Adipocyte (in vitro differentiated cells): ENCODE measurements at regions not wholly inside any gene's neighbourhood (a gene's known extent, or its start where the extent isn't known, plus 50 kb on each side); places are given as distances from the start of the nearest gene placed in this dataset.
A peak's percentile ranks its signal among the peaks of the same experiment; 100 is the strongest.

Experiments
- DNase-seq: peaks from one replicate; pipeline ENCODE4 v3.0.0-alpha.2; 2015; ENCODE audit warnings: low read depth
- H3K27me3 ChIP-seq: replicated peaks from 2 replicates; pipeline ENCODE4 v1.7.0; 2013; ENCODE audit warnings: mild to moderate bottlenecking, low read length, moderate library complexity; ENCODE audit not compliant: control insufficient read depth, insufficient read depth
- H3K36me3 ChIP-seq: 2 replicates; pipeline ENCODE4 v1.7.0; 2013; ENCODE audit warnings: low read length, mild to moderate bottlenecking, moderate library complexity; ENCODE audit not compliant: control insufficient read depth, insufficient read depth, severe bottlenecking
- H3K4me1 ChIP-seq: 2 replicates; pipeline ENCODE4 v1.7.0; 2013; ENCODE audit warnings: mild to moderate bottlenecking, low read length, moderate library complexity; ENCODE audit not compliant: control insufficient read depth, insufficient read depth
- H3K4me3 ChIP-seq: 2 replicates; pipeline ENCODE4 v1.7.0; 2013; ENCODE audit warnings: mild to moderate bottlenecking, low read length, moderate library complexity
- H3K9ac ChIP-seq: 2 replicates; pipeline ENCODE4 v1.7.0; 2013; ENCODE audit warnings: mild to moderate bottlenecking, low read length, moderate library complexity
- H3K9me3 ChIP-seq: 2 replicates; pipeline ENCODE4 v1.7.0; 2013; ENCODE audit warnings: mild to moderate bottlenecking, low read length, moderate library complexity; ENCODE audit not compliant: control insufficient read depth

DNA sequence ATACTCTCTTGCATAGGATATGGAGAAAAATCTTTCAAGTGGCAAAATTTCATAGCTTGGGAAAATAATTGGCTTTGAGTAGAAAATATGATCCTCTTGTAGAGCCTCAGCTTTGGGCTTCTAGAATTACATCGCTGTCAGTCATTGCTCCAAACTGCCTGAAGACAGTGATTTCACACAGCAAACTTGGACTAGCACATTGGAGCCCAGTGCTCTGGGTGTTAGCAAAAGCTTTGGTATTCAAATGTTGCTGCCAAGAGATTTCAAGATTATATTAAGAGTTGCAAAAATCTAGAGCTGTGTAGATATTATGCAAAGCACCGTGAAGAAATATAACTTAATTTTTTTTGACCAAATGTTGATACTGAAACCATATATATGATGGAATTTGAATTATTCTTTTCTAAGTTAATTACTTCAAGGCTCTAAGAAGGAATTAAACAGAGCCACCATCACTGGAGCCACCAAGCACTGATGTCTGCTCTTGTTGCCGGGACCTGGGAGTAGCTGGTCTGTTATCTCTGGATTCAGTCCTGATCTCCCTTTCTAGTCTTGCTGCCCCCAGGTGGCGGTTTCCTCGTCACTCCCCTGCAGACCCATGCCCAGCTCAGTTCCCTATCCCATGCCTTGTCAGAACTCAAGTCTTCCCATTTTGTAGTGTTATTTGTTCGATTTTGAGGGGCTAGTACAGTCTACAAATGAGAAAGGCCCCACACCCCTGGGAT lies 260.7 kb upstream of the SFRP2 start:
- Histone ChIP-seq H3K36me3 (no peaks in the 10 kb centered on the region), H3K4me1 (peaks cover 27% of the 10 kb centered on the region), H3K27me3 (no peaks in the 10 kb centered on the region), H3K4me3 (peak overlapping the region; percentile 64), H3K9ac (peak overlapping the region; percentile 73), H3K9me3 (peaks cover 11% of the 10 kb centered on the region)
- peak; percentile 97 for DNase-seq

DNA sequence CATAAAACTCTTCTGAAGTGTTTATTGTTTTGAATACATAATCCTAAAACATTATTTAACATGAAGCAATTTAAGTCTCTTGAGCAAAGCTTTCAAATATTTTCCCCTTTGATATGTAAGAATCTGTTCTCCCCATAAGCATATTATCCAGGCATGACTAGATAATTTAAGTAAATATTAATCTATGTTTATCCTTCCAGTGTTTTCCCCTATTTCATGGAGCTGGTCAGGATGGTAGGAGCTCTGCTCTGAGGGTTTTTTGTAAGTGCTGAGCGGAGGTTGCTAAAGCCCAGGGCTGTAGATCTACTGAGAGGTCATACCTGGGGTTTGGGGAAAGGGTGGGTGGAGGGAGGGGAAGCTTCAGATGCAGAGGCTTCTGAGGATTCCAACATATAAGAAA lies 258.9 kb upstream of the SFRP2 start:
- Histone ChIP-seq H3K4me3 (no peak overlapping the region), H3K36me3 (no peaks in the 10 kb centered on the region), H3K9me3 (no peaks in the 10 kb centered on the region), H3K27me3 (no peaks in the 10 kb centered on the region), H3K9ac (no peak overlapping the region), H3K4me1 (peaks cover 37% of the 10 kb centered on the region)
- no peak for DNase-seq

DNA sequence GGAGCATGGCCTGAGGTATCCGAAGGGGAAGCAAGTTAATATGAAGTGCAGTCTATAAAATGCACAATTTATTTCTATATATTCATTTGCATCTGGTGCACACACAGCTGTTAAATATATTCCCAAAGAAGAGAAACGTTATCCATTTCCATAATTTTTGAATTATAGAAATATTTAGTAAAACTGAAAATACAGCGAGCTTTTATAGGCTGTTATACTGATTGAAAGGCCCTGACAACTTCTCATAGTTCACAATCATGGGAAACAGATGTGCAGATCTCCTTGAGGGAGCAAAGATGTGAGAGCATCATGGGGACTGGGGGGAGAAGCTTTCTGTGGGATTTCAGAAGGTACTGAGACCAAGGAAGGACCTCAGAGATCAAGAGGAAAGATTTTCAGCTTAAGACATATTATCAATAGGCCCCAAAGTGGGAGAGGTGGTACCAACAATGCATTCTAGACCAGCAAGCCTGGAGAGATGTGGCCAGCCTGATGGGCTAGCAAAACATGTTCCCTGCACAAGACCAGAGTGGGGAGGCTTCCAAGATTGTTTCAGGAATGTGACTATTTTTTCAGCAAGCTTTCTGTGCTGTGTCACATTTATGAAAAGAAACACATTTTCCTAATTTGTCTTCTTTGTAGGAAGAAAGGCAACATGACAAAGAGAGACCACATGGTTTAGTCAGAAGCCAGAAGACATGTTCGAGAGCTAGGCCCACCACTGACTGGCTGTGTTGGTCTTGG lies 256.0 kb upstream of the SFRP2 start:
- Histone ChIP-seq H3K27me3 (no peaks in the 10 kb centered on the region), H3K36me3 (no peaks in the 10 kb centered on the region), H3K4me3 (no peak overlapping the region), H3K9me3 (no peaks in the 10 kb centered on the region), H3K9ac (peak overlapping the region; percentile 20), H3K4me1 (peaks cover 31% of the 10 kb centered on the region)
- peak; percentile 56 for DNase-seq

DNA sequence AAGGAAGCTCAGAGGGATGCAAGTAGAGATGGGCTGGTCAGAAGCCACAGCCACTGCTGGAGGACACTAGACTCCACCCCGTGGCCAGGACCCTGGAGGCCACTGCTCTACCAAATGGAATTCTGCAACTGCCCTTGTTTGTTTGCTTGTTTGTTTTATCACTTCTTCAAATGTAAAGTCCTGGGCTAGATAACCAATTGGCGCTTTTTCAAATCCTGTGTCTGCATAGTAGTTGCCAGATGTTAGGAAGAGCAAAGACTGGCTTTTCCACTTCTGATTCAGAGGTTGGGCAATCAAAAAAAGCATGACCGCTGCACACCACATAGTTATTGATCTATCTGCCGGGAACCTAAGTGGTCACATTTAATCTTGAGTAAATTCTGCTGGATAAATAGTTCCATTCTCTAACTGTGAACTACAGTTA lies 255.2 kb upstream of the SFRP2 start:
- Histone ChIP-seq H3K36me3 (no peaks in the 10 kb centered on the region), H3K4me3 (no peak overlapping the region), H3K27me3 (no peaks in the 10 kb centered on the region), H3K9me3 (no peaks in the 10 kb centered on the region), H3K4me1 (peaks cover 25% of the 10 kb centered on the region), H3K9ac (no peak overlapping the region)
- peak; percentile 31 for DNase-seq

DNA sequence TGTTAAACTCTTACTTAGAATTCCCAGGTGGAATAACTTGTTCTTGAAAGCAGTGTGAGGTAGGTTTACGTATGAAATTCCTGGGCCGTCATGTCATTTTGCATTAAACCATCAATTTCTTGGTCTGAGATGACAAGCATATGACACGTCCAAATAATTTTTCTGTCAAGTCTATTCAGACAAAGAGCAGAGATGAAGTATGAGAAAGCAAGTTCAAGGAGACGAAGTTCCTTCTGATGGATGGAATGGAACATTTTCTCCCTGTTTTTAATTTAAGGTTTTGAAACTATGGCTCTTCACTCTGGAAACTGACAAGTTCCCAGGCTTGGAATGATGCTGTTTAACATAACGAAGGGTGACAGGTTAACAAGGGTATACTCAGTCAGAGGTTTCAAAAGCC lies 252.8 kb upstream of the SFRP2 start:
- H3K27me3 ChIP-seq, result no peaks in the 10 kb centered on the region
- no peak overlapping the region for H3K4me3 ChIP-seq
- H3K9ac ChIP-seq, result no peak overlapping the region
- peaks cover 21% of the 10 kb centered on the region for H3K4me1 ChIP-seq
- no peak for DNase-seq
- no peaks in the 10 kb centered on the region for H3K9me3 ChIP-seq
- no peaks in the 10 kb centered on the region for H3K36me3 ChIP-seq

DNA sequence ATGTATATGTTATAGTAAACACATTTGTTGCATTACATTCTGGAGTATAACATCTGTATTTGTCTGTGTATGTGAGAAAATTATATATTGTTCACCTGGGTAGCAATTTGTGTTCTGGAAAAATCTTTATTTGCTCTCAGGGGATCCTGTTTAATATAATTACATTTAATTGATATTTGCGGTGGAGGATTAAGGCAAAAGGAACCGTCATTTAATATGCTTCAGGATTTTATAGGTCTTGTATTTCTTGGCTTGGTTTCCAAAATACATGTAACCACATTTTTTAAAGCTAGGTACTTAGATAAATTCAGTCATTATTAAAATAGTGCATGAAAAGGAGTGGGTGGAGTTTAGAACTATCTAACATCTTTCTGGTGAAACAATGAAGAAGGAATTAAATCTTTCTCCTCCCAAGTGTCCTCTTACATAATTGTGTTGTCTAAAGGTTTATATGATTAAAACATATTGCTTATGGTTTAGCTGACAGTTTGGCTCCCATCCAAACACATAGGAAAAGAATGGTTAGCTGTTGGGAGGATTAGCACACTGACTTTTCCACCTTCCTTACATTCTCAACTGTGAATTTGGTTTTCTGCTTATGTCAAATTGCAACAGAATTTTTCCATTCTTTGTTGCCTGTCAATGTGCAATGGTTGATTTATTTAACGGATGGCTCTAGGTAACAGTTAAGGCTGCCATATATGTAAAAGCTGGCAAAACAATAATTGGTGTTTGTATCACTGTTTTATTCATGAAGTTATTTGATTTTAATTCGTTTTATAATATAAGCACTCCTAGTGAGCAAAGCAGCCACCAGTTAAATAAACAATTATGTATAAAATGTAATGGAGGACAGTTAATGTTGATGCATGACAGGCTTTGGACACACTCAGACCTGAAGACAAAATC lies 250.8 kb upstream of the SFRP2 start:
- Histone ChIP-seq H3K4me3 (no peak overlapping the region), H3K4me1 (peaks cover 11% of the 10 kb centered on the region), H3K27me3 (no peaks in the 10 kb centered on the region), H3K9me3 (no peaks in the 10 kb centered on the region), H3K9ac (no peak overlapping the region), H3K36me3 (no peaks in the 10 kb centered on the region)
- no peak for DNase-seq

DNA sequence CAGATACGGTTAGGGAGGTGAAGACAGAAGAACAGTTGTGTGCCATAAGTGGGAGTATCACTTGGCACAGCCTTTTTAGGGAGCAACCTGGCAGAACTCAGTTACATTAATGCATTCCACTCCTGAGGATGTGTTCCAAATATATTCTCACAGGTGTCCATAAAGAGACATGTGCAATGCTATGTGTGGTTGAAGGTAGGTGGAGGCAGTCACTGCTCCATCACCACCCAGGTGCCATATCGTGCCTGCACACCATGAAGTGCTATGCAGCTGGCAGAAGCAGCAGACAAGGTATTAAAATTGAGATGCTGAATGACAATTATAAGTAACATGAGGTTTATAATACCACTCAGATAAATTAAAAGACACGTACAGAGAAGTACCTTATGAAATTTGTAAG lies 248.0 kb upstream of the SFRP2 start:
- Histone ChIP-seq H3K9ac (no peak overlapping the region), H3K4me1 (no peaks in the 10 kb centered on the region), H3K4me3 (no peak overlapping the region), H3K9me3 (no peaks in the 10 kb centered on the region), H3K36me3 (no peaks in the 10 kb centered on the region), H3K27me3 (no peaks in the 10 kb centered on the region)
- no peak for DNase-seq

DNA sequence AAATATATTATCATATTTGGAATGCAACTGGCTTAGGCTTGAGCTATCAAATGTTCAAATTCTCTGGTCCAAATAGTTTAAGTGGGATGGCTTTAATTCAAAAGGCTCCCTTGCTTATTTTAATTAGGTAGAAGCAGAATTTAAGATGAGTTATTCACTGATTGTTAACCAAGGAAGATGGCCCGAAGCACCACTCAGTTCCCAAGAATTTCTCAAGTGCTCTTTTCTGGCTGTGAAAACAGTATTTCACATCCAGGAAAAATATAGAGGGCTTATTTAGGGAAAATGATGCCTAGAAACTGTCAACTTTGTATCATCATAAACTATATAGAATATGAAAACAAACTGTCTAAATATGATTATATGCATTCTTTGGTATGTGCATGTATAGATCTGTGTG lies 246.5 kb upstream of the SFRP2 start:
- no peaks in the 10 kb centered on the region for H3K9me3 ChIP-seq

DNA sequence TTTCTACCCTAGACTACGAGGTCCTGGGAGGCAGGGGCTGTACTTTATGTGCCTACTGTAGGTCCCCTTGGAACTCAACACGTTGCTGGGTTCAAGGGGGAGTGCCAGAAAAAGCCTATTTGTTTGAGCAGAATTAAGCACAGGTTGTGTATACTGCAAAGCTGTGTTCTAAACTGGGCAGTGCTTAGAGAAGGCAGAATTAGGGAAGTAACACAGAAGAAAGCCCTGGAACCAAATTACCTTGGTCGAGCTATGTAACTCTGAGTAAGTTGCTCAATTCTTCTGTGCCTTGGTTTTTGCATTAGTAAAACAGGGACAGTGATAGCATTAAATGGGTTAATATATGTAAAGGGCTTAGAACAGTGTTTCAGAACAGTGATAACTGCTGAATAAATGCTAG lies 245.0 kb upstream of the SFRP2 start:
- Histone ChIP-seq H3K27me3 (no peaks in the 10 kb centered on the region), H3K4me1 (peaks cover 3% of the 10 kb centered on the region), H3K9ac (no peak overlapping the region), H3K9me3 (no peaks in the 10 kb centered on the region), H3K4me3 (no peak overlapping the region), H3K36me3 (no peaks in the 10 kb centered on the region)
- DNase-seq, result no peak

More for the DNA sequence above, 246.5 kb upstream of the SFRP2 start:
- Histone ChIP-seq H3K4me3 (no peak overlapping the region), H3K27me3 (no peaks in the 10 kb centered on the region), H3K36me3 (no peaks in the 10 kb centered on the region), H3K9ac (no peak overlapping the region), H3K4me1 (peaks cover 3% of the 10 kb centered on the region)
- DNase-seq, result no peak

DNA sequence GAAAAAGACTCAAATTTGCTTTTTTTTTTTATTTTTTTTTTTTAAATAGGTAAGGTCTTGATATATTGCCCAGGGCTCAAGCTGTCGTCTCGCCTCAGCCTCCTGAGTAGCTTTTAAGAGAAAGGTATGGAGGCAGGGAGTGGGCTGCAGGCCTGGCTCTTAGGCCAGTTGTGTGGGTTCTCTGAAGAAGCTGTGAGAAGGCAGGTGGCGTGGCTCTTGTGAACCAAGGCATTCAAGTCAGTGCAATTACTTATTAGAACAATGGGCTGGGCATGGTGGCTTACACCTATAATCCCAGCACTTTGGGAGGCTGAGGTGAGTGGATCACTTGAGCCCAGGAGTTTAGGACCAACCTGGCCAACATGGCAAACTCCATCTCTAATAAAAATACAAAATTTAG lies 244.0 kb upstream of the SFRP2 start:
- Histone ChIP-seq H3K27me3 (no peaks in the 10 kb centered on the region), H3K9me3 (no peaks in the 10 kb centered on the region), H3K4me1 (peaks cover 3% of the 10 kb centered on the region), H3K4me3 (no peak overlapping the region), H3K9ac (no peak overlapping the region), H3K36me3 (no peaks in the 10 kb centered on the region)
- no peak for DNase-seq

DNA sequence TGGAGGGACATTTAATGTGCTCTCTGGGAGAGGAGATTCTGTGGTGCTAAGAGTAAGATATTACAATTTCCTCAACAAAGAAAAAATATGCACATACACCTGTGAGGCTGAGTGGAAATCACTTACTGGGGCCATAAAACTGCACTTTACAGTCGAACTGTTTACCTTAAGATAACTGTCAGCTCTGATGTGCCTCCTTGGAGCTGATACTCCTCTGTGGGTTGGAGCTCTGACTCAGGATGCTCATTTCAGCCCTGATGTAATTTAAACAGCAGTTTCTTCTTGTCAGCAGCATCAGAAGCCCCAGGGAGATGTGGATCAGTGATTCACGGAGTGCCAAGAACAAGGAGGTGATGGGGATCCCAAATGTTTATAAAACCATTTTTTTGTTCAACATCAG lies 241.9 kb upstream of the SFRP2 start:
- Histone ChIP-seq H3K4me3 (no peak overlapping the region), H3K4me1 (peaks cover 3% of the 10 kb centered on the region), H3K27me3 (no peaks in the 10 kb centered on the region), H3K36me3 (no peaks in the 10 kb centered on the region), H3K9ac (no peak overlapping the region), H3K9me3 (no peaks in the 10 kb centered on the region)
- peak; percentile 32 for DNase-seq
